HG03025 (cell line): ENCODE measurements at regions not wholly inside any gene's neighbourhood (a gene's known extent, or its start where the extent isn't known, plus 50 kb on each side); places are given as distances from the start of the nearest gene placed in this dataset.
"Not testable (repeated sequence)": the region's sequence is repeated elsewhere in the genome, so short reads cannot be mapped to it uniquely, and the experiment has no call there.

Experiments used
- ATAC-seq: cut with Tn5 transposase; IDR thresholded peaks from one replicate; pipeline ENCODE4 v1.9.1; 2021; ENCODE audit warnings: mild to moderate bottlenecking, moderate library complexity; ENCODE audit not compliant: unreplicated experiment, low FRiP score

DNA sequence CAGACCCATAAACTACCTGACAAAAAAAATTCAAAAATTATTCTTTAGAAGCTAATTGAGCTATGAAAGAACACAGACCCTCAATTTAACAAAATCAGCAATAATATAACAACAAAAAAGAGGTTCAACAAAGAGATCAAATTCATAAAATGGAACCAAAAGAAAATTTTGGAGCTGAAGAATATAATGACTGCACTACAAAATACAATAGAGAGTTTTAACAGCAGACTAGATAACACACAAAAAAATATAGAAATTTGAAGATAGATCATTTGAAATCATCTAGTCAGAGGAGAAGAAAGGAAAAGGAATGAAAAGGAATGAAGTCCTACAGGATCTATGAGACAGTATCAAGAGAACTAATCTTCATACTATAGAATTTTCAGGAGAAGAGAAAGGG lies 422.1 kb downstream of the PAX1 start:
- ATAC-seq = no peak

DNA sequence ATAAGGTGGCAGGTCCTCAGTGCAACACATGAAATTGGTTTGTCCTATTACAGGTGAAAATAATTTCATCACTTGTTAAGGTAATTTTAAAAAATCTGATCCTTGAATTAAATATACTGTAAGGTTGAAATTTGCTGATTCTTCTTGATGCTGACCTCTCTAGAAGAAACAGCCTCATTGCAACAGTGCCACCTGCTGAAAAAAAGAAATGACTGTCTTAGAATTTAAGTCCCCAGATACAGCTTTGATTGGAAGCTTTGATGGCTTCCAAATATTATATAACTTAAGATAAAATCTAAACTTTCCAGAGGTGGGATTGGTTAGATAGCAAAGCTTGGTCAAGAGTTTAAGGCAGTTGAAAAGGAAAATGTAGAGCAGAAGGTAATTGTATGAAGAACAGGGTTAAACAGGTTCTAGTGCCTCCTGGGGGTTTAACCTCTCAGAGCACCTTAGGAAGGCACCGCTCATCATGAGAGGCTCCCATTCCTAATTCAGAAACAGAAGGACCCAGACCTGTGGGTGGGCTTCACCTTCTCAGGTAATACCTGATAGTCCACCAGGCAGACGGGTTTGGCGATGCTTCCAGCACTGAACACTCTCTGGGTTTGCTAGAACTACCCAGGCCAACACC lies 401.0 kb downstream of the PAX1 start:
- no peak for ATAC-seq

DNA sequence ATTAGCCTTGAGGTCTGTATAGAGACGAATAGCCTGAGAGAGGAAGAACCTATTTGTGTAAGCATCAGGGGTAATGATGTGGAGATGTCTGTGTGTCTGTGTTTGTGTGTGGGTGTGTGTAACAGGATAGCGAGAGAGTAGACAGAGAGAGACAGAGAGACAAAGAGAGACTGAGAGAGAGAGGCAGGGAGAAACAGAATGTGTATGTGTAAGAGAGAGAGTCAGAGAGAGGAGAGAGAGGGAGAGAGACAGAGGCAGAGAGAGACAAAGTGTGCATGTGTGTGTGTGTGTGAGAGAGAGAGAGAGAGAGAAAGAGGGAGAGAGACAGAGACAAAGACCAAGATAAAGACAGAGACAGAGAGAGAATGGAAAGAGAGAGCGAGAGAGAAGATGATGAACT lies 396.1 kb downstream of the PAX1 start:
- ATAC-seq = no peak

DNA sequence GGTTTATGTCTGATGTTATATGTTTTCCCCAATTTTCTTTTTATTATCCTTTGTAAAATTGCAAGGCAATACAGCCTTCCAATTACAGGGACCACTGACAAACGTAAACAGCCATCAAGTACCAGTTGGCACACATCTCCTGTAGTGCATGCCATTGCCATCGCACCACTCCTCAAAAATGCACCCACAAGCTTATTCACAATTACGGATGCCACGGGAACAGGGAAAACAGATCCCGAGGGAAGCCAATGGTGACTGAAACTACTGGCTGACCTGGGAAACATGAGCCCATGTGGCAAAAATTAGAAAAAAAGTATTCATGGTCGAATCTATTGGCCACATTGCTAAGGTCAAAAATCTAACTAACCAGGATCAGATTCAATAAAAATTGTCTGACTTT lies 395.2 kb downstream of the PAX1 start:
- ATAC-seq = no peak

DNA sequence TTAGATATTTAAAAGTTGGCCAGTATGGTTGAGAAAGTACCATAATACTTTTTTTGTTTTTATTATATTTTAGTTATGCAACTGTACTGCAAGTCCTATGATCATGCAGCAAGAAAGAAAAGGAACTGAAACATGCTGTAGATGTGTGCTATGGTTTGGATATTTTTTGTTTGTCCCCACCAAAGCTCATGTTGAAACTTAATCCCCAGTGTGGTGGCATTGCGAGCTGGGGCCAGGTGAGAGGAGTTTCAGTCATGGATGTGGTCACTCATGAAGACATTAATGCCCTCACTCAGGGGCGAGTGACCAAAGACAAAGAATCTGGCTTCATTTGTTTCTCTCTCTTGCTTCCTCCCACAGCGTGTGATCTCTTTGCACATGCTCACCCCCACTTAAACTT lies 393.9 kb downstream of the PAX1 start:
- no peak for ATAC-seq

DNA sequence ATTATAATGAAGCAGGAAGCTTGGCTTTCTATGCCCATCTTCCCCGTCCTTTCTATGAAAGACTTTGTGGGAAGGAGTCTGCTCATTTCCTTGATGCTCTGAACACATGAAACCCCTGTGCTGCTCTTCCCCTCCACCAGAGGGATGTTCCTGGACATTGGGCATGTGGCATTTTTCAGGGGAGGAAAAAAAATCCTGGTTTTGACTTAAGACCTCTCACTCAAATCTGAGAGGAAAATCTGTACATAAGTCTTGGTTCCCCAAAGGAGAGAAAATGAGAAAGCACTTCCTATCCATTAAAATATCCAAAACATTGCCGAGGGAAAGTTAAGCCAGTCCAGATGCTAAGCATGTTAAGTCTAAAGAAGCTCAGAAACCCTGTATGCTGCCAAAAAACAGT lies 393.0 kb downstream of the PAX1 start:
- no peak for ATAC-seq

DNA sequence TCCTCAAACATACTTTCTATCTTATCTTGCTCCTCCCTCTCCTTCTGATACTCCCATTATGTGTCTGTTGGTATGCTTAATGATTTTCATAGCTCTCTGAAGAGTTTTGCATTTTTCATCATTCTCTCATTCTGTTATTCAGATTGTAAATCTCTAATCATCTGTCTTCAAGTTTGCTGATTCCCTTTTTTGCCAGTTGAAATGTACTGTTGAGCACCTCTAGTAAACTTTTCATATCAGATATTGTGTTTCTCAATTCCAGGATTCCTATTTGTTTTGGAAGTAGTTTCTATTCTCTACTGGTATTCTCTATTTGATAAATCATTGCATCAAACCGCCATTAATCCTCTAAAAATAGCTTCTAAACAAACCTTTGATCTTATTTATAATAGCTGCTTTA lies 387.7 kb downstream of the PAX1 start:
- ATAC-seq = no peak

DNA sequence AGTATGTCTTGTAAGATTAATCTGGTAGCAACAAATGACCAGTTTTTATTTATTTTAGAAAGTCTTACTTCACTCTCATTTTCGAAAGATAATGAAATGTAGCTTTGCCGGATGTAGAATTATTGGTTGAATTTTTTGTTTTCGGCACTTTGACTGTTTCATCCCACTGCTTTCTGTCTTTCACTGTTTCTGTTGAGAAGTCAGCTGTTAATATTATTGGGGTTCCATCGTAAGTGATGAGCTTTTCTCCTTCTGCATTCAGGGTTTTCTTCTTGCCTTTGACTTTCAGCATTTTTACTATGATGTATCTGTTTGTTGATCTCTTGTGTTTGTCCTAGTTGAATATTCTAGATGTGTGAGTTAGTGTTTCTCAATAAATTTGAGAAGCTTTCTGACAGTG lies 383.4 kb downstream of the PAX1 start:
- ATAC-seq = no peak

DNA sequence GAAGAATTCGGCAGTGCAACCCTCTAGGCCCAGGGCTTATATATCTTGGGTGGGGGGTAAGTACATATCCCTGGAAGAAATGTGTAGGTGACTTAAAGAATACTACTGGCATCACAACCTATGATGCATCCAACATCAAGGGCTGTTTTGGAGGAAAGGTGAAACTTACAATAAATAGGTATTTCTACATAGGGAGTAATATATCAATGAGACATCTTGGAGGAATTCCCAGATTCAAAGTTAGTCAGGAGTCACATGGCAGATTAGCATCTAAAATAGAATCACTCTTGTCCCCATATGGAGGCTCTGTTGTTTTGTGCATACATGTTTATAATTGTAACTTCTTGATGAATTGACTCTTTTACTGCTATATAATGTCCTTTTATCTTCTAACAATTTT lies 375.5 kb downstream of the PAX1 start:
- ATAC-seq = no peak

DNA sequence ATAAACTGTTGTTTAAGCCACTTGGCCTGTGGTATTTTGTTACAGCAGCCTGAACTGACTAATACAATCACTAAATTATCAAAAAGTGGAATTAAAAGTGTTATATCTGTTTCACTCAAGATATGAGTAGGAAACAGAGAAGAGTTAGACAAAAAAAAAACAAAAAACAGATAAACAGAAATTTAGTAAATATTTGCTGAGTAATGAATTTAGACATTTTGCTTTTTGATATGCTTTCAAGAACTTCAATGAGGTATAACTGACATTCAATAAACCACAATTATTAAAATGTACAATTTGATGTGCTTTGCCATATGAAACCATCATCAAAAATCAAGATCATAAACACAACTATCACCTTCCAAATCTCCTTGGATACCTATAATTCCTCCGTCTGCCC lies 369.2 kb downstream of the PAX1 start:
- ATAC-seq = no peak

DNA sequence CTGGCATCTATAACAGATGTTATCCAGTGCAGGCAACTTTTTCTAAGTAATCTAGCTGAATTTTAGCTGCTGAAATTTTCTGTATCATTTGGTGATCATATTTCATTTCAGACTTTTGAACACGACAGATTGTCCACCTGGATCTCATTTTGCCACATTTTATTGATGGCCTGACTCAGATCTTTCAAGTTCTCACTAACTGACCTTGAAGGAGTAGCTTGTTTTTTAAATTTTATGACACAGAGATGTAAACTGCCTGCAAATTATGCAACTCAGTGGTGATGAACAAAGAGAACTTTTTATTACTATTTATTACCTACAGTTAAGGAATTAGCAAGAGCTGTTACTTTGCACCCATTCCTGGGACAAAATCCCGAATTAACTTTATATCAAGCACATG lies 366.4 kb downstream of the PAX1 start:
- ATAC-seq = no peak

DNA sequence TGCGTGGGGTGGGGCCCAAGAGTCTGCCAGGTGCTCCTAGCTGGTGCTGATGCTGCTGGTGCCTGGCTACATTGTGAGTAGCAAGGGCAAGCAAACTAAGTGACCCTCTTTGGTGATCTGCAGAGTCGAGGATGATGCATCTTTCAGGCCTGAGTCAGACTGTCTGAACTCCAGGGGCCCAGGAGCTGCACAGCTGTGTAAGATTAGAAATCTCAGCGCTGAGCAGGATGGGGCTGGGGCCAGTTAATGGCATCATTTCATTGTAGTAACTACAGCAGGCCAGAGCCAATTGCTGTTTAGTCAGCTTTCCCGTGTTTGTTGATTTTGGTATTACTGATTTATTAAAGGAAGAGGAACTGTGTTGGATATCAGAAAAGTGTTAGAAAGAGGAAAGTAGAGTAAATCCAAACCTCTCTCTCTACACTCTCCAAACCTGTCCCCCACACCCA lies 365.2 kb downstream of the PAX1 start:
- no peak for ATAC-seq

DNA sequence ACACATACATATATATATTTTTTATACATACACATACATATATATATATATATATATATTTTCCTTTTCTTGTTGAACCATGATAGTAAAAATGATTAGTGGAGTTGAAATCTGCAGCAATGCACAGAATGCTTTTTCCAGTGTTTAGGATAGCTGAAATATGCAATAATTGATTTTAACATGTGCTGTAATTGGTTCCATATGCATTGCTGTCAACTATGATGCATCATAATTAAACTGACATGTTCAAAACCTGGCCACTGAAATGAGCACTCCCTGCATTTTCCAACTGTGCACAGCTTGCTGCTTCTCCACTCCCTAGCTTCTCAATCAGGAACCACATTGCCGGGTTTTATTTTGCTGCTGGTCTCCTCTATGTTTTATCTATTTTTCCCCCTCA lies 358.3 kb downstream of the PAX1 start:
- no peak for ATAC-seq

DNA sequence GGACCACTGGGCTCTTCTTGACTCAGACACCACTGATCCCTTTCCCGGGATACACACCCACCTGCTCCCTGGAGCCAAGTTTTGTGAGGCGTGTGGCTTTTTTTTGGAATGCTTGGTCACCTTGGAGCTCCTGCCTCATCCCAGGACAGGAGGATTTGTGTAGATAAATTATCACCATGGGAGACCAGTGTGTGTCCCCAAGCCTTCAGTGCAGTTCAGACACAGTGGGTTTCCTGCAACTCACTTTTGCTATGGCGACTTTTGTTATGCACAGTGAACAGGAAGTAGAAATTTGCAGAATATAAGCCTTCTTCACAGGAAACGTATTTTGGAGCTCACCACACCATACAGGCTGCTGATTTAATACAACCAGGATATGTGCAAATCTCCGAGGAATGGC lies 357.4 kb downstream of the PAX1 start:
- ATAC-seq = no peak

DNA sequence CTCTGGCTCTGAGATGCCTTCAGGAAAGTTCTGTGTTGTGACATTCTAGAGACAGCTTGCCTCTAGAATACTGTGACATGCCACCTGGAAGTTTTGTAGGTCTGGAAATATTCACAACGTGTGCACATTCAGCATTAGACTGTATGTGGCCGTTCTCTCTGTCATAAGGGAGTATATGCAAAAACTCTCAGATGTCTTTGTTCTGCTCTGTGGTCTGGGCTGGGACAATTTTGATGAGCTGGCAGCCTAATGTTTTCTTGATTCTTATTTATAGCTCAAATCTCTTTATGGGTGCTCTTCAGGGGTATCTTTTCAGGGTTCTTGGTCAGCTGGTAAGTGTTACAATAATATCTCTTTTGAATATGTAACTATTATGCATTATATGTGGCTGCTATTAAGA lies 355.1 kb downstream of the PAX1 start:
- ATAC-seq = no peak

DNA sequence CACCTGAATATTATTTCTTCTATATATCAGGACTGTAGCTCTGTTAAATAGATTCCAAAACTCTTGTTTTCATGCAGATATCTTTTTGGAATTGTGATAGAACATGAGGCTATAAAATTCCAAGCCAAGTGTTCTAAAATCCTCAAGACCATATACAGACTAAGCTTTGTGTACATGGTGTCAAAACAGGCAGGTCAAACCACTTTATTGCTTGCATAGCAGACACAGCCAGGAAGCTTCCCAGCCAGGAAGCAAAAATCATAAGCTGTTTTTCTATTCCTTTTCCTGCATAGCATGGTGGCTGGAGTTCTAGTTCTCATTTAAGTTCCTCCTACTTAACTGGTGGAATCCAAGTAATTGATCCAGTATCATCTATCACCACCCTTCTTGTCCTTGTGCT lies 353.3 kb downstream of the PAX1 start:
- no peak for ATAC-seq

DNA sequence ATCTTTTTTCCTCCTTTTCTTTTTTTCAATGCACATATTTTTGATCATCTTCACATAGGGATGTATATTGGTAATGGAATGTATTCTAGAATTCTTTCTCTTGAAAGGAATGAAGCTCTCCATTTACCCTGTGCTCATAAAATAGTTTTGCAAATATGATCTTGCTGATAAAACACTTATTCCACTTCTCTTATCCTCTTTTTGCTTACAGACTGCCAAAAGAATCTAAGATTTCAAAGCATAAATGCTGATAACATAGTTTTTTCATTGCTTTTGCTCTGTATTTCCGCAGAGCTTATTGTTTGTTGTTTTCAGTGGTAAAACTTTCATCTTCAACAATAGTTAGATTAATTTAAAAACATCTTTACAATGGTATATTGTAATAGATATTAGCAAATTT lies 350.5 kb downstream of the PAX1 start:
- ATAC-seq = no peak

DNA sequence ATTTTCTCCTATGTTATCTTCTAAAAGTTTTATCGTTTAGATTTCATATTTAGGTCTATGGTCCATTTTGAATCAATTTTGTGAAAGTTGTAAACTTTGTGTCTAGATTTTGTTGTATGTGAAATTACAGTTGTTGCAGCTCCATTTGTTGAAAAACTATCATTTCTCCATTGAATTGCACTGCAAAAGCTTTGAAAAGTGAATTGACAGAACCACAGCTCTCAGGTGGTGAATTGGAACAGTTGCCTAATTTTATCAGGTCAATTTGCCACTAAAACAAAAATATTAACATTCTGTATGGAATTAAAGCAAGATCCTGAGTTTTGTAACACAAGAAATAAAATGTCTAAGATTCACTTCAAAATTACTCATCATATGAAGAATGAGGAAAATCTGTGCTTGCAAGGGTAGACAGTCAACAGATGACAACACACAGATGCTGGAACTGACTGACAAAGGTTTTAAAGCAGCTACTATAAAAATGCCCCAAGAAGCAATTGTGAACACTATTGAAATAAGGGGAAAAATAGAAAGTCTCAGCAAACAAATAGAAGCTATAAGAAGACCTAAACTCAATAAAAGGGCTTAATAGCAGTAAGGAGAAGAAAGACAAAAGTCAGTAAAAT lies 346.7 kb downstream of the PAX1 start:
- ATAC-seq = no peak

DNA sequence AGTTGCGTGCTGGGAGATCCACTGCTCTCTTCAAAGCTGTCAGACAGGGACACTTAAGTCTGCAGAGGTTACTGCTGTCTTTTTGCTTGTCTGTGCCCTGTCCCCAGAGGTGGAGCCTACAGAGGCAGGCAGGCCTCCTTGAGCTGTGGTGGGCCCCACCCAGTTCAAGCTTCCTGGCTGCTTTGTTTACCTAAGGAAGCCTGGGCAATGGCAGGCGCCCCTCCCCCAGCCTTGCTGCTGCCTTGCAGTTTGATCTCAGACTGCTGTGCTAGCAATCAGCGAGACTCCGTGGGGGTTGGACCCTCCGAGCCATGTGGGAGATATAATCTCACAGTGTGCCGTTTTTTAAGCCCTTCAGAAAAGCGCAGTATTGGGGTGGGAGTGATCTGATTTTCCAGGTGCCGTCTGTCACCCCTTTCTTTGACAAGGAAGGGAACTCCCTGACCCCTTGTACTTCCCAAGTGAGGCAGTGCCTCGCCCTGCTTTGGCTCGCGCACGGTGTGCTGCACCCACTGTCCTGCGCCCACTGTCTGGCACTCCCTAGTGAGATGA lies 340.6 kb downstream of the PAX1 start:
- ATAC-seq = not testable (repeated sequence)

DNA sequence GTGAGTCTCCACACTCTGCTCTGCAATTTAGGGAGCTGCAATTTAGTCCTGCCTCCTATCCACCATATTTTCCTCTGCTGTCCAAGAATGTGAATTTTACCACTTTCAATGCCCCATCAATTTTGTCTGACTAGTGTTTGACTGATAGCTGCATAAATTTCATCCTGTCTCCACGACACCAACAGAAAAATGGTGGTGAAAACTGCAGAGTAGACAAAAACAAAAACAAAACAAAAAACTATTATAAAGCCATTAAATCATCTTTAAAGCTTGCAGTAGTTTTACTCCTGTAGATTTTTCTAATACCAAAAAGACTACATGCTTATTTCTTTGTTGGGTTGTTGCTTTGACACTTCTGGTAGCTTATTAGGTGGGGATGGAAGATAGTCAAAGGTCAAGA lies 322.0 kb downstream of the PAX1 start:
- no peak for ATAC-seq

DNA sequence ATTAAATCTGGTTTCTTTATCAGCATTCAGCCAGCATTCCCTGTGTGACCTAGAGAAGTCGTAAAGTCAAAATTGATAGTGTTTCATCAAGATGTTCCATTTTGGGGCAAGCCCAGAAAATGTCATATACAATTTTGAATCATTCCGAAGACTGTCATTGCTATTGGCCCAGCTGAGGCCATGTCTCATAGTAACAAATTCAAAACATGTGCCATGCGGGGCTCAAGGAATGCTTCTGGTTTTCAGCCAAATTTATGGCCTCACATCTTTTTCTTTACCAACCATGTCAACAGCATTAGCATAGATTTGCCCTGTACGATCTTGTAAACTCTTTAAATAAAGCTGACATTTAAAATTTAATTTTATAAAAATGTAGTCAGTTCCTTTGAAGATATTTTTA lies 314.7 kb downstream of the PAX1 start:
- no peak for ATAC-seq

DNA sequence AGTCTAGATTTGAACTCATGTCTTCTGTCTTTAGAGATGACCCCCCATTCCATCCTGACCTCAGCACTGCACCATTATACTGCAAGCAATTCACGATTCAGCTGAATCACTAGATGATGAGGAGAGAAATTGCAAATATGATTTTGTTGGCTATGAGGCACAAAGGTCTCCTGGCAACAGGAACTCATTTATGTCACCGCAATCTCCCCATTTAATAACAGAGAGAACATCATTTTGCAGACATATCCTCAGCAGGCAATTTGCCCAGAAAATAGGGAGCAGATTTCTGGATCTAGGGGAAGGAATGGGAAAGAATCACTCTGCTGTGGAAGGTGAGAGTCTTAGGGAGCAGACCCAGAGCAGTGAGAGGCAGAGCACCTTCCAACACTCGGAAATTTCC lies 303.0 kb downstream of the PAX1 start:
- ATAC-seq = no peak
